ENCODE measurements at regions not wholly inside any gene's neighbourhood (a gene's known extent, or its start where the extent isn't known, plus 50 kb on each side); places are given as distances from the start of the nearest gene placed in this dataset.

GRCh38 chr11:127268932-127269331 is 268.4 kb upstream of the KIRREL3 start:
- DNase-seq = no peak

GRCh38 chr11:127268521-127268920 is 268.0 kb upstream of the KIRREL3 start:
- no peak for DNase-seq

- DNase-seq = no peak
Measured at GRCh38 chr11:127259102-127259501, 258.5 kb upstream of the KIRREL3 start.

GRCh38 chr11:127255209-127255608 is 254.6 kb upstream of the KIRREL3 start:
- peak in 1 of 58 donors; percentile 1 for DNase-seq

- DNase-seq = peak in 10 of 58 donors; percentile 3 to 48 (median 11)
Measured at GRCh38 chr11:127252321-127252720, 251.8 kb upstream of the KIRREL3 start.

- DNase-seq = no peak
Measured at GRCh38 chr11:127249576-127249975, 249.0 kb upstream of the KIRREL3 start.

GRCh38 chr11:127248476-127248875 is 247.9 kb upstream of the KIRREL3 start:
- no peak for DNase-seq

- no peak for DNase-seq
Measured at GRCh38 chr11:127247261-127247851, 246.8 kb upstream of the KIRREL3 start.

GRCh38 chr11:127242676-127243075 is 242.1 kb upstream of the KIRREL3 start:
- no peak for DNase-seq

- no peak for DNase-seq
Measured at GRCh38 chr11:127238321-127238720, 237.8 kb upstream of the KIRREL3 start.

- DNase-seq = no peak
Measured at GRCh38 chr11:127236776-127237175, 236.2 kb upstream of the KIRREL3 start.

- DNase-seq = no peak
Measured at GRCh38 chr11:127233998-127234397, 233.4 kb upstream of the KIRREL3 start.

GRCh38 chr11:127230392-127230791 is 229.8 kb upstream of the KIRREL3 start:
- no peak for DNase-seq

- no peak for DNase-seq
Measured at GRCh38 chr11:127226949-127227348, 226.4 kb upstream of the KIRREL3 start.

- no peak for DNase-seq
Measured at GRCh38 chr11:127226380-127226779, 225.8 kb upstream of the KIRREL3 start.

GRCh38 chr11:127225619-127226018 is 225.0 kb upstream of the KIRREL3 start:
- DNase-seq = no peak

GRCh38 chr11:127224276-127224675 is 223.7 kb upstream of the KIRREL3 start:
- DNase-seq = no peak

GRCh38 chr11:127223633-127224032 is 223.1 kb upstream of the KIRREL3 start:
- DNase-seq = no peak

- DNase-seq = no peak
Measured at GRCh38 chr11:127223026-127223425, 222.5 kb upstream of the KIRREL3 start.

- DNase-seq = no peak
Measured at GRCh38 chr11:127219704-127220103, 219.1 kb upstream of the KIRREL3 start.

GRCh38 chr11:127218275-127218608 is 217.7 kb upstream of the KIRREL3 start:
- no peak for DNase-seq

GRCh38 chr11:127217452-127218274 is 217.1 kb upstream of the KIRREL3 start:
- no peak for DNase-seq

GRCh38 chr11:127205688-127206217 is 205.2 kb upstream of the KIRREL3 start:
- no peak for DNase-seq
